AG09319 (cell line): ENCODE measurements at regions not wholly inside any gene's neighbourhood (a gene's known extent, or its start where the extent isn't known, plus 50 kb on each side); places are given as distances from the start of the nearest gene placed in this dataset.
A peak's percentile ranks its signal among the peaks of the same experiment; 100 is the strongest.

Source experiments
- DNase-seq: peaks from one replicate; pipeline ENCODE4 v3.0.0-alpha.2; 2010; ENCODE audit warnings: low read depth; ENCODE audit errors: extremely low read depth
- TF ChIP-seq, protein P1 (sequence below): IDR thresholded peaks from 2 replicates; pipeline ENCODE4 v1.5.1; 2011; ENCODE audit warnings: low read depth, mild to moderate bottlenecking, inconsistent platforms, low read length, moderate library complexity

GRCh38 chr9:89939626-89940292, 334.9 kb downstream of the GADD45G start:
- no peak for DNase-seq
- TF ChIP-seq, protein P1, sequence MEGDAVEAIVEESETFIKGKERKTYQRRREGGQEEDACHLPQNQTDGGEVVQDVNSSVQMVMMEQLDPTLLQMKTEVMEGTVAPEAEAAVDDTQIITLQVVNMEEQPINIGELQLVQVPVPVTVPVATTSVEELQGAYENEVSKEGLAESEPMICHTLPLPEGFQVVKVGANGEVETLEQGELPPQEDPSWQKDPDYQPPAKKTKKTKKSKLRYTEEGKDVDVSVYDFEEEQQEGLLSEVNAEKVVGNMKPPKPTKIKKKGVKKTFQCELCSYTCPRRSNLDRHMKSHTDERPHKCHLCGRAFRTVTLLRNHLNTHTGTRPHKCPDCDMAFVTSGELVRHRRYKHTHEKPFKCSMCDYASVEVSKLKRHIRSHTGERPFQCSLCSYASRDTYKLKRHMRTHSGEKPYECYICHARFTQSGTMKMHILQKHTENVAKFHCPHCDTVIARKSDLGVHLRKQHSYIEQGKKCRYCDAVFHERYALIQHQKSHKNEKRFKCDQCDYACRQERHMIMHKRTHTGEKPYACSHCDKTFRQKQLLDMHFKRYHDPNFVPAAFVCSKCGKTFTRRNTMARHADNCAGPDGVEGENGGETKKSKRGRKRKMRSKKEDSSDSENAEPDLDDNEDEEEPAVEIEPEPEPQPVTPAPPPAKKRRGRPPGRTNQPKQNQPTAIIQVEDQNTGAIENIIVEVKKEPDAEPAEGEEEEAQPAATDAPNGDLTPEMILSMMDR: no peak

- DNase-seq: no peak
- TF ChIP-seq, protein P1: no peak
These were observed 335.8 kb downstream of the GADD45G start for GRCh38 chr9:89940625-89941024.

GRCh38 chr9:89941875-89942274, 337.1 kb downstream of the GADD45G start:
- DNase-seq: peak; percentile 77
- TF ChIP-seq, protein P1: no peak

DNA sequence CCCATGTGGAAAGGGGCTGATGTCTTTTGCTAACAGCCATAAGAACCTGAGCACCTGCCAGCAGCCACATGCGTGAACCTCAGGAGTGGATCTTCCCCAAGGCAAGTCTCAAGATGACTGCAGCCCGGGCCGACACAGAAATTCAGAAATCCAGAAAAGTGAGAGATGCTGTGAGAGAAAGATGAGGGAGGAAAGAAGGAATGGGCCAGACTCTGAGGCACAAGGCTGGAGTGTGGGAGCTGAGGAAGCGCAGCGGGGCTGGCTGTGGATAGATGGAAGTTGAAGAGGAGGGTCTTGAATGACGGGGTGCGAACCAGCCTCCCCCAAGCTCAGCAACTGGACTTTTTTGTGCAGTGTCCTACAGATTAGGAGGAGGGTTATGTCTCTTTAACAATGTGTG, 337.8 kb downstream of the GADD45G start:
- no peak for DNase-seq
- TF ChIP-seq, protein P1: no peak

DNA sequence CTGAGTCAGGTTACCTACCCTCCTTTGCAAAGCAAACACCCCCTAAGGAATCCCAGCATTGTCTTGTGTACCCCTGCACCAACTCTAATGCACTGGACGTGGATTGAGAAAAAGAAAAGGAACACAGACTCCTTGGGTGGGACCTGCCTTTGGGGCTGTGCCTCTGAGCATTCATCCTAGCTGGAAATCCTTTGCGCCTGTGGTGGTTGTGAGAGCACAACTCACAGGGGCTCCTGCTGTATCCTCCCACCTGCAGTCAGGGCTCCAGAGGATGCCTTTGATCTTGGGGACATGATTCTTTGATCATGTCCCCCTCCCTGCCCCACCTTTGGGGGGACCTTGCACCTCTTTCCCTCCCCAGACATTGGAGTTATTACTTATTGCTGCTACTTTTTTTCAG, 338.5 kb downstream of the GADD45G start:
- TF ChIP-seq, protein P1: no peak
- no peak for DNase-seq

GRCh38 chr9:89943728-89944127, 338.9 kb downstream of the GADD45G start:
- TF ChIP-seq, protein P1: no peak
- no peak for DNase-seq

- TF ChIP-seq, protein P1: no peak
- DNase-seq: no peak
These were observed 340.3 kb downstream of the GADD45G start for GRCh38 chr9:89945133-89945532.
